ENCODE measurements at regions not wholly inside any gene's neighbourhood (a gene's known extent, or its start where the extent isn't known, plus 50 kb on each side); places are given as distances from the start of the nearest gene placed in this dataset.
"Not testable (repeated sequence)": the region's sequence is repeated elsewhere in the genome, so short reads cannot be mapped to it uniquely, and the experiment has no call there.

- DNase-seq: no peak
Measured at GRCh38 chr2:58432491-58433170, 191.5 kb upstream of the FANCL start.

GRCh38 chr2:58429014-58429875 is 188.1 kb upstream of the FANCL start:
- DNase-seq: no peak

- no peak for DNase-seq
Measured at GRCh38 chr2:58428096-58429013, 187.2 kb upstream of the FANCL start.

- no peak for DNase-seq
Measured at GRCh38 chr2:58427572-58428095, 186.5 kb upstream of the FANCL start.

- DNase-seq: no peak
Measured at GRCh38 chr2:58425368-58425767, 184.2 kb upstream of the FANCL start.

GRCh38 chr2:58419983-58420382 is 178.9 kb upstream of the FANCL start:
- no peak for DNase-seq

- DNase-seq: no peak
Measured at GRCh38 chr2:58416696-58417095, 175.6 kb upstream of the FANCL start.

GRCh38 chr2:58414506-58414905 is 173.4 kb upstream of the FANCL start:
- DNase-seq: no peak

GRCh38 chr2:58410549-58410948 is 169.4 kb upstream of the FANCL start:
- DNase-seq: no peak

- DNase-seq: no peak
Measured at GRCh38 chr2:58407487-58407886, 166.4 kb upstream of the FANCL start.

GRCh38 chr2:58405341-58405740 is 164.2 kb upstream of the FANCL start:
- no peak for DNase-seq

GRCh38 chr2:58401936-58402335 is 160.8 kb upstream of the FANCL start:
- DNase-seq: no peak

GRCh38 chr2:58398406-58398805 is 157.3 kb upstream of the FANCL start:
- DNase-seq: no peak

GRCh38 chr2:58387701-58388100 is 146.6 kb upstream of the FANCL start:
- DNase-seq: no peak

GRCh38 chr2:58386904-58387303 is 145.8 kb upstream of the FANCL start:
- DNase-seq: not testable (repeated sequence)

GRCh38 chr2:58378152-58378551 is 137.0 kb upstream of the FANCL start:
- no peak for DNase-seq

- DNase-seq: no peak
Measured at GRCh38 chr2:58377181-58377580, 136.1 kb upstream of the FANCL start.

GRCh38 chr2:58376592-58376991 is 135.5 kb upstream of the FANCL start:
- DNase-seq: no peak

GRCh38 chr2:58369594-58369993 is 128.5 kb upstream of the FANCL start:
- DNase-seq: no peak

GRCh38 chr2:58364098-58364497 is 123.0 kb upstream of the FANCL start:
- DNase-seq: no peak

- DNase-seq: no peak
Measured at GRCh38 chr2:58358026-58358425, 116.9 kb upstream of the FANCL start.

GRCh38 chr2:58357521-58357920 is 116.4 kb upstream of the FANCL start:
- DNase-seq: no peak

- DNase-seq: no peak
Measured at GRCh38 chr2:58354230-58354629, 113.1 kb upstream of the FANCL start.
